OCI-LY7 (cell line): ENCODE measurements at regions not wholly inside any gene's neighbourhood (a gene's known extent, or its start where the extent isn't known, plus 50 kb on each side); places are given as distances from the start of the nearest gene placed in this dataset.

Experiments used
- CTCF ChIP-seq: fragments of 200-600 bp; sonication (generic); conservative IDR thresholded peaks from 2 replicates; pipeline ENCODE4 v1.5.1; 2014; ENCODE audit warnings: mild to moderate bottlenecking, antibody characterized with exemption, low read length, moderate library complexity, mixed read lengths
- EZH2phosphoT487 ChIP-seq: fragments of 200-600 bp; sonication (generic); IDR thresholded peaks from 2 replicates; pipeline ENCODE4 v1.6.1; 2018; ENCODE audit warnings: low read depth, borderline replicate concordance, mild to moderate bottlenecking, mixed run types, antibody characterized with exemption, low read length, moderate library complexity, mixed read lengths

- TF ChIP-seq CTCF (no peak), EZH2phosphoT487 (no peak)
Observed at GRCh38 chr10:35927341-35927740, 285.2 kb upstream of the FZD8 start.
